Testis (tissue), 2 donors: ENCODE measurements at regions not wholly inside any gene's neighbourhood (a gene's known extent, or its start where the extent isn't known, plus 50 kb on each side); places are given as distances from the start of the nearest gene placed in this dataset.

Source experiments
- POLR2A ChIP-seq: fragments of 450-650 bp; IDR thresholded peaks from one replicate; pipeline ENCODE4 v1.6.1; 2017; ENCODE audit warnings: antibody characterized with exemption, mild to moderate bottlenecking, moderate library complexity
- TF ChIP-seq, protein P1 (sequence below), 3 experiments: fragments of 450-650 bp in 2 of 3; fragments of 200-600 bp in 1 of 3; sonication (generic) in 1 of 3; IDR thresholded peaks; one replicate each; pipeline ENCODE4 v1.5.1; 2016 to 2019; ENCODE audit warnings: antibody characterized with exemption in 3 of 3, mild to moderate bottlenecking in 2 of 3, moderate library complexity in 1 of 3

DNA sequence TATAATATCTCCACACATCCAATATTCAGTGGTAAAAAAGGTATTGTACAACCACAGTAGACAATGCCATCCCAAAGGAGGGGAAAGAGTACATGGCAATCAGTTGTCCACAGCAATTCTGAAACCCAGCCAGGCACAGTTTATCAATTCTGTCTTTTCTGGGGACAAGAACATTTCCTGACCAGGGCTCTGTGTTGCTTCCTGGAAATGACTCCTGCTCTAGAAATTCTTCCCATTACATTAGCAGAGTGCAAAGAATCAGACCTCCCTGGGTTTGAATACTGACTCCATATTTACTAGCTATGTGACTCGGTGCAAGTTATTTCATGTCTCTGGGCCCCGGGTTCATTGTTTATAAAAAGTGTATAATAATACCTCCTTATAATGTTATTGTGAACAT, 220.4 kb upstream of the CFAP20DC start:
- TF ChIP-seq, protein P1, sequence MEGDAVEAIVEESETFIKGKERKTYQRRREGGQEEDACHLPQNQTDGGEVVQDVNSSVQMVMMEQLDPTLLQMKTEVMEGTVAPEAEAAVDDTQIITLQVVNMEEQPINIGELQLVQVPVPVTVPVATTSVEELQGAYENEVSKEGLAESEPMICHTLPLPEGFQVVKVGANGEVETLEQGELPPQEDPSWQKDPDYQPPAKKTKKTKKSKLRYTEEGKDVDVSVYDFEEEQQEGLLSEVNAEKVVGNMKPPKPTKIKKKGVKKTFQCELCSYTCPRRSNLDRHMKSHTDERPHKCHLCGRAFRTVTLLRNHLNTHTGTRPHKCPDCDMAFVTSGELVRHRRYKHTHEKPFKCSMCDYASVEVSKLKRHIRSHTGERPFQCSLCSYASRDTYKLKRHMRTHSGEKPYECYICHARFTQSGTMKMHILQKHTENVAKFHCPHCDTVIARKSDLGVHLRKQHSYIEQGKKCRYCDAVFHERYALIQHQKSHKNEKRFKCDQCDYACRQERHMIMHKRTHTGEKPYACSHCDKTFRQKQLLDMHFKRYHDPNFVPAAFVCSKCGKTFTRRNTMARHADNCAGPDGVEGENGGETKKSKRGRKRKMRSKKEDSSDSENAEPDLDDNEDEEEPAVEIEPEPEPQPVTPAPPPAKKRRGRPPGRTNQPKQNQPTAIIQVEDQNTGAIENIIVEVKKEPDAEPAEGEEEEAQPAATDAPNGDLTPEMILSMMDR (IDR thresholded peaks at IDR 0.05): no peak
- no peak for TF ChIP-seq POLR2A
